SIG-M5 treated with dmso at 0.1 percent for 504 hours (cell line): ENCODE measurements at regions not wholly inside any gene's neighbourhood (a gene's known extent, or its start where the extent isn't known, plus 50 kb on each side); places are given as distances from the start of the nearest gene placed in this dataset.

ENCODE experiments used
- DNase-seq: peaks from one replicate; lab custom pipeline; 2025; ENCODE audit not compliant: unreplicated experiment; lab: John Stamatoyannopoulos, UW

DNA sequence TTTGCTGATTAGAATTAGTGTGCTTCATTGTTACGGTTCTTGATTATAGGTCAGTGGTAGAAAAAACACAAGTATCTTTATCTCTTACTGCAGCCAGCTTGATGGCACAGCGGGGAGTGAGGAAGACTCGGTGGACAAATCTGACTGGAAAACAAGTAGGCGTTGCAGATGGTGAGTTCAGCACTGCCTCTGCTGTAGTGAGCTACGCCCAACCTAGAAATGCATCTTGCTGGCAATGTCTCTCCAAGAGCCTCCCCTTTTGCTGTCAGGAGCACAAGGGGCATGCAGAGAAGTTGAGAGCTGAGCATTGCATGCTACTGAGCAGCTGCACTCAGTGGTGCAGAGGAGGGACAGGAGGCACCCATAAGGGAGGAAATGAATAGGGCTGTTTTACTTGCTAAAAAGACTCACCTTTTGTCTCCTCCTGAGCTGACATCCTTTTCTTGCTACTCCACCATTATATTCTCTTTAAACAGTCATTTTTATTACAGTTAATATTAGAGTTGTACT lies 977.3 kb upstream of the ACVR2A start:
- no peak for DNase-seq

DNA sequence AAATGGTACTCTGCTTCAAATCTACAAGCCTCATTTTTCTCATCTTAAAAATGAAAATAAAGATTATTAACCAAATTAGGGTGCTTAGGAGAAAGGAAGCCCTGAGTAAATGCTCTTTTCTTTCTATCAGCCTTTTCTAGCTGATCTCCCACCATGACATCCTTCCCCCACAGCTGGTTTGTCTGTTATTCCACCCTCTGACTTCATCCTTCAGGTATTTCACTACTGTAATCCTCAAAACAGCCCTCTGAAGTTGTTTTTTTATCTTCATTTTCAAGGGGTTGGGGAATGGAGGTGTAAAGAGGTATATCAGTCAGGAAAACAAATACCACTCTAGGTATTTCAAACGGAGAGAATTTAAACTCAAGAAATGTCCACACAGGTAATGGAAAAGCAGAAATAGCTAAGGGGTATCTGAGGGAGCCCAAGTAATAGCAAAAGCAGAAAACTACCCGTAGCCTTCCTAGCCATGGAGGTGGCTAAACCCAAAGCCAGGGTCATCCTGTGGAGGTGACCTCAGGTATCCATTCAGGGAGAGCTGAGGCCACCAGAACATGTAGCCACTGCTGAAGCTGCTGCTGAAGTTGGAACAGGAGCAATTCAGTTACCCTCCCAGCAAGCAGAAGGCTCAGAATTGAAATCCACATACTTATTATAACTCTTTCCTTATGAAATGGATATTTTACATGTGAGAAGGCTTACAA lies 990.9 kb upstream of the ACVR2A start:
- DNase-seq, result no peak

- no peak for DNase-seq
Measured at GRCh38 chr2:146852661-146853060, 992.2 kb upstream of the ACVR2A start.

GRCh38 chr2:146850746-146851145 lies 994.1 kb upstream of the ACVR2A start:
- no peak for DNase-seq

DNA sequence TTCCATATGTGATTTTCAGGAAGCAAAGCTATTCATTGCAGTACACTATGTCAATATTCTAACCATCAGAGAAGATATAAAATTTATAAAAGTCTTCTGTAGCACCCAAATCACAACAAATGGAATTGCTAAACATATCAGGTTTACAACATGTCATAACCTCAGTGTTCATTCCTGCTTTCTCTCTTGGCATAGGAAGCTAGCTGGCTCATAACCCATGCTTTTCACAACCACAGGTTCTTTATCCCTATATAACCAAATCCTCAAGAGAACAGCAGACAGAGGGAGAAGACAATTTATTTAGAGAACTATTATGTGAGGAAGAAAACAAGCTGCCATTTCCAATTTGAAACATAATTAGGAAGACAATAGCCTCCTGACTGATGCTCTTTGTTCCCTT lies 997.0 kb upstream of the ACVR2A start:
- no peak for DNase-seq

DNA sequence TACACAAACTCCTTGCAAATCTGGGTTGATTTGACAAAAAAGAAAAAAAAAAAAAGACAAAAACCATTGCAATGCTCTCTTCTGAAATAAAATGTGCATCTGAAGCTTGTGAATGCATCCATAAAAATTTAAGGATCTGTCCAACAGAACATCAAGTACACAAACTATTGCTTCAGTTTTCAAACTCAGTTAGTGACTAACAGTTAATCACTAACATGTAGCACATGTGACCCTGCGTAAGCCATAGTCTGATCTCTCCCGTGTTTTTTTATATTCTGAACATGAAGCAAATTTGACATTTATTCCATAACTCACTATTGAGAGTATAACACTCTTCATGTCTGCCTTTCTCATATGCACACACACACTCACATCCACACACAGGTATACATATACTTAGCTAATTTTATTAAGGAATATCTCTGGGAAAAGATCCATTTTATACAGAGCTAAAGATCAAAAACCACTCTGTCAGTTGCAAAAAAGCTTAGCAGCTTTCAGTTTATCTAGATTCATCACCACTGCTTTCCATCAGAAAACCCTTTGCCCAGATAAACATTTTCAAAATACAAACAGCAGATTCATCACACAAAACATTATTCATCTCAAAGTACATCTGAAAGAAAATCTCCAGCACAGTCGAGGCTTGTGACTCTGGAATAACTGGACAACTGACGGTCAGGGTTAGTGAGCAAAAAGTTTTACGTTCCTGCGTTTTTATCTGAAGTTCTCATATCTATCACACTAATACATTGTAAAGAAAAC lies 1000.4 kb upstream of the ACVR2A start:
- DNase-seq, result no peak

DNA sequence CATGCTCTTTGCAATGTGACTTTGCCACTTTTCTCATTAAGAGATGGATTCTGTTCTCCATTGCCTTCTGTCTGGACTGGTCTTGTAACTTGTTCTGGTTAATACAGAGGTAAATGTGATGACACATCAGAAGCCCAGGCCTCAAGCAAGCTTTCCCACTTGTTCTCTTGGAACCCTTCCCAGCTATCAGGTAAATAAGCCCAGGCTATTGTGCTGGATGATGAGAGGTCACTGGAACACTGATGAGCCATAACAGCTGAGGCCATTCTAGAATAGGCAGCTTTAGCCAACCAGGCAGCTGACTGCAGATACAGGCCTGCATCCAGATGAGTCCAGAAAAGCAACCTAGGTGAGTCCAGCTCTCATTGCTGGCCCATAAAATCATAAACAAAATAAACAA lies 1007.0 kb upstream of the ACVR2A start:
- no peak for DNase-seq

DNA sequence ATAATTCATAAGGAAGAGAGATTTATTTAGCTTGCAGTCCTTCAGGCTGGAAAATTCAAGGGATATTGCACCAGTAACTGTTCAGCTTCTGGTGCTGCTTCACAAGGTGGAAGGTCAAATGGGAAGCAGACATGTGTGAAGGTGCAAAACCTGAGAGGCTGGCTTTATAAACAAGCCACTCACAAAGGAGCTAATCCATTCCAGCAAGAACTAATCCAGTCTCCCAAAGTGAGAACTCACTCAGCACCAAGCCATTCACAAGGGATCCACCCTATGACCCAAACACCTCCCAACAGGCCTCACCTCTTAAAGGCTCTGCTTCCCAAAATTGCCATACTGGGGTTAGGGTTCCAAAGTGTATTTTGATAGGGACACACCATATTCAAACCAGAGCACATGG lies 1018.4 kb upstream of the ACVR2A start:
- no peak for DNase-seq

- no peak for DNase-seq
Measured at GRCh38 chr2:146821836-146822316, 1023.0 kb upstream of the ACVR2A start.

DNA sequence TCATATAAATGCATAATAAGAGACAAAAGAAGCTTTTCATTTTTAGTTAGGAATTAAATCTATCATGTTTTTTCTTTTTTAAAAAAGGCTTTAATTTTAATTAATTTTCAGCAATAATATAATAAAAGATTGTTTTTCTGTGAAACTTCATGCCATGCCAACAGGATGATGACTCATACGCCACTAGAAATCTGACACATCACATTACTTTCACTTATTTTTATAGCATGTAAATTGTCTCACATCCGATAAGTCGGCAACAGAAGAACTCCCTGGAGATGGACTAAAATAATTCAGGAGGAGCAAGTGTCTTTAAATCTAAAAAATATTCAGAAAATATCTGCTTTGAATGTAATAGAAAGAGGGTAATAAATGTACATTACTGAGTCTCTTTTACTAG lies 1024.2 kb upstream of the ACVR2A start:
- no peak for DNase-seq

DNA sequence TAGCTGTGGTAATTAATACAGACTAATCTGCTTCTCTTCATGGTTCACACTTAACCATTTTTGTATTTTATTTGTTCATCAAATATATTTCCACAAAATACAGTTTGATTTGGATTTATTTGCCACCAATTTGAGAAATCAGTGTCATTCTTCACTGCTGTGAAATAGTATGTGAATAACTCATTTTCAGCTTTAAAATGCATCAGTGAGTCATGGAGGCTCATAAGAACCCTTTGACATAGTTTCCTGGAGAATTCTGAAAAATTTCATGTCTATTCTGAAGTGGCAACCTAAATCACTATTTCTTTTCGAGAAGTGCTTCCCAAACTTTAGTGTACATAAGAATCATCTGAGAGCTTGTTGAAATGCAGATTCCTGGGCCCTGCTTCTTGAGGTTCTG lies 1026.7 kb upstream of the ACVR2A start:
- no peak for DNase-seq

GRCh38 chr2:146817613-146818012 lies 1027.2 kb upstream of the ACVR2A start:
- DNase-seq, result no peak

DNA sequence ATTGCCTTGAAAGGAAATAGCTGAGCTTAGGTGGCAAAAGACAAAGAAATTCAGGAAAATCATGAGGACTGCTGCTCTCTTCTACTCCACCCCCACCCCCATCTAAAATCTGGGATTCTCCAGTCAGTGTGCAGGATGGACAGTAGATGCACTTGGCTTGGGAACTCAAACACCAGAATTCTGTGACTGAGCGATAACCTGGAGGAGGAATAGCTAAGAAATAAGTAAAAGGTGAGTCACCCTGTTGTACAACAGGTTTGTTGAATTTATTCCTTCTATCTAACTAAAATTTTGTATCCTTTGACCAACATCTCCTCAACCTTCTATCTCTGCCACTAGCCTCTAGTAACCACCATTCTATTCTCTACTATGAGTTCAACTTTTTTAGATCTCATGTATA lies 1029.9 kb upstream of the ACVR2A start:
- DNase-seq, result no peak

DNA sequence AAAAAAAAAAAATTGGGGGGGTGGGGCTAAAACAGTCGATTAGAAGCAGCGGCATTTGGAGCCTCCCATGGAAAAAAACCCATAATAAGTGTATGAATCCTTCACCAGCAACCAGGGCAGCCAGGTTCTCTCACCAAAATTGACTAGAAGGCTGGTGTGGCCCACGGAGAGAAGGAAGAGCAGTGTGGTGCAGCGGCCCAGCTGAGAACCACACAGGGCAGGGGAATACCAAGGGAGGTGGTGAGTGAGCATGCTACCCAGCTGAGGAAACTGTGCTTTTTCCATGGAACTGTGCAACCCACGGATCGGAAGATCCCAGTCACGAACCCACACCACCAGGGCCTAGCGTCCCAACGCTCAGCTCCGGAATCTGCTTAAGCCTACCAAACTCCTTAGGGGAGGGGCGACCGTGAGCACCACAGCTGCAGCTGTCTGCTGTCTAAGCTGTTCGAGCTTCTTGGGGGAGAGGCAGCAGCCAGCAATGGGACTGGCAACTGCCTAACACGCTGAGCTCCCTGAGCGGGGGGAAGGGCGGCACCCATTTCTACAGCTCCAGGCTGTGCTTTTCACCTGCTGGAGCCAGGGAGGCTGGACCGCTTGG lies 1037.2 kb upstream of the ACVR2A start:
- no peak for DNase-seq

DNA sequence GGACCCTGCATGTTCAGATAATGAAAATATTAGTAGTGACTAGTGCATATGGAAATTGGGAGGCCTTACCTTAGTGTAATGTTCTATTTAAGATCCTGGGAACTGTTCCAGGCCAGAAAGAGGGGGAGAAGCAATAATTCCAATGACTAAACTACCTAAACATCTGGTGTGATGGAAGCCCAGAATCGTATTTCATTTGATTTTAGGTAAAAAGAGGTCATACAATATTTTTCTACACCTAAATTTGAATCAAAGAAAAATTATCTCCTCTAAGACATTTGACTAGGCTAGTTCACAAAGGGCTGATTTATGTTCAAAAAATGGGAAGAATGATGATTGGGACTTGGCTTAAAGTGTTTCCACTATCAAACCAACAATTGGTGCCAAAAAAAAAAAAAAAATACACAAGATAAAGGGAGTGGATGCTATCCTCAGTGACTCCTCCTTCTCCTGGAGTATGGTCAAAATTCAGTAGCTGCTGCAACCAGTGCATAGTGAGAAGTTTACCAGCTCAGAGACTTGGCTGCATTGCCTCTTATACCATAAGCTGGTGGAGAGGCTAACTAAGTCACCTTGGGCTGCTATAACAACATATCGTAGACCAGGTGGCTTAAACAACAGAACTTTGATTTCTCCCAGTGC lies 1038.3 kb upstream of the ACVR2A start:
- no peak for DNase-seq

DNA sequence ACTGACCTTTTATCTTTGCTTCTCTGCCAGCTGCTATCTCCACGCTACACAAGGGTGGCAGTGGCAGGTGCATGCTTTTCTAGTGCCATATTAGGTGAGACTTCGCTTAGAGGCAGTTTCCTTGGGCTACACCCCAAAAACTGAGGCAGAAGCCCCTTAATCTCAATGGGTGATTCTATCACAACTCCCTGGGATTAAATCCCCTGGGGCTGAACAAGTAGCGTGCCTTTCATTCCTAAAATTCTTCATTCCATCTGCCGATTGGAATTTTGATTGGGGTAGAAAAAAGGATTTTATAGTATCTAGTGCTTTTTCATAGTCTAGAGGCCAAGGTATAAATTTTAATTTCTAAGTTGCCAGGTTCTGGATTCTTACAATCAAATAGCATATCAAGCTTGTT lies 1040.5 kb upstream of the ACVR2A start:
- no peak for DNase-seq

- no peak for DNase-seq
Measured at GRCh38 chr2:146801886-146802285, 1042.9 kb upstream of the ACVR2A start.

- DNase-seq, result no peak
Measured at GRCh38 chr2:146786396-146786795, 1058.4 kb upstream of the ACVR2A start.

- DNase-seq, result no peak
Measured at GRCh38 chr2:146785101-146785500, 1059.7 kb upstream of the ACVR2A start.

GRCh38 chr2:146784602-146785001 lies 1060.2 kb upstream of the ACVR2A start:
- DNase-seq, result no peak

- no peak for DNase-seq
Measured at GRCh38 chr2:146777181-146777580, 1067.6 kb upstream of the ACVR2A start.
